IMR-90 (cell line): ENCODE measurements at regions not wholly inside any gene's neighbourhood (a gene's known extent, or its start where the extent isn't known, plus 50 kb on each side); places are given as distances from the start of the nearest gene placed in this dataset.

ENCODE experiments used
- ATAC-seq: fragments of 200-7000 bp; cut with Tn5 transposase; 2 replicates; pipeline ENCODE4 v1.9.1; 2020; ENCODE audit warnings: low read depth, mild to moderate bottlenecking, moderate library complexity
- BruUV-seq: library from RNA; stranded (reverse); fragments of 400-500 nt; replicated peaks from 2 replicates; lab custom pipeline; 2021; lab: Mats Ljungman, UMichigan
- CTCF ChIA-PET: fragments of 300-600 bp; formaldehyde crosslinking; extraction: SDS; loops from one replicate; lab custom pipeline; 2021; ENCODE audit warnings: antibody characterized with exemption; lab: Yijun Ruan, JAX
- POLR2A ChIA-PET: fragments of 300-600 bp; sonication (Branson Sonifier 250); formaldehyde crosslinking; loops from one replicate; lab custom pipeline; 2022; ENCODE audit warnings: antibody characterized with exemption; ENCODE audit not compliant: unreplicated experiment; lab: Charles Lee
- DNase-seq: peaks from one replicate; pipeline ENCODE4 v3.0.0; 2013
- H2AFZ ChIP-seq: replicated peaks from 2 replicates; pipeline ENCODE3; 2013; ENCODE audit warnings: low read length, mild to moderate bottlenecking; ENCODE audit not compliant: poor library complexity
- H2AK5ac ChIP-seq: 2 replicates; pipeline ENCODE4 v1.6.1; 2013; ENCODE audit warnings: low read depth, low read length, inconsistent platforms
- H2AK9ac ChIP-seq: replicated peaks from 2 replicates; pipeline ENCODE3; 2013; ENCODE audit warnings: mild to moderate bottlenecking, low read depth, low read length, moderate library complexity; ENCODE audit not compliant: poor library complexity
- H2BK120ac ChIP-seq: 2 replicates; pipeline ENCODE4 v1.6.1; 2013; ENCODE audit warnings: low read depth, low read length, inconsistent platforms
- H2BK15ac ChIP-seq: 3 replicates; pipeline ENCODE4 v1.6.1; 2013; ENCODE audit warnings: low read depth, low read length, inconsistent platforms
- H2BK20ac ChIP-seq: 2 replicates; pipeline ENCODE4 v1.6.1; 2013; ENCODE audit warnings: low read depth, mild to moderate bottlenecking, inconsistent platforms, low read length, moderate library complexity
- H2BK5ac ChIP-seq: 2 replicates; pipeline ENCODE4 v1.6.1; 2013; ENCODE audit warnings: mild to moderate bottlenecking, low read depth, low read length, inconsistent platforms; ENCODE audit not compliant: poor library complexity, severe bottlenecking
- H3K14ac ChIP-seq: replicated peaks from 2 replicates; pipeline ENCODE4 v1.6.1; 2013; ENCODE audit warnings: low read depth, low read length, inconsistent platforms
- H3K18ac ChIP-seq: 2 replicates; pipeline ENCODE4 v1.6.1; 2013; ENCODE audit warnings: low read depth, low read length, control low read depth
- H3K23ac ChIP-seq: 2 replicates; pipeline ENCODE4 v1.6.1; 2013; ENCODE audit warnings: low read depth, low read length, inconsistent platforms
- H3K27ac ChIP-seq: 2 replicates; pipeline ENCODE4 v1.5.1; 2013; ENCODE audit warnings: mild to moderate bottlenecking, control low read depth, low read length; ENCODE audit not compliant: insufficient read depth
- H3K27me3 ChIP-seq: 2 replicates; pipeline ENCODE4 v1.6.1; 2013; ENCODE audit warnings: low read length; ENCODE audit not compliant: control insufficient read depth, insufficient read depth
- H3K36me3 ChIP-seq: 2 replicates; pipeline ENCODE4 v1.6.1; 2013; ENCODE audit warnings: low read length, mixed read lengths; ENCODE audit not compliant: control insufficient read depth, insufficient read depth
- H3K4ac ChIP-seq: 2 replicates; pipeline ENCODE4 v1.6.1; 2013; ENCODE audit warnings: low read depth, low read length, inconsistent platforms
- H3K4me1 ChIP-seq: 2 replicates; pipeline ENCODE4 v1.6.1; 2013; ENCODE audit warnings: low read length, mixed read lengths; ENCODE audit not compliant: control insufficient read depth, insufficient read depth
- H3K4me2 ChIP-seq: 2 replicates; pipeline ENCODE4 v1.6.1; 2013; ENCODE audit warnings: low read depth, mild to moderate bottlenecking, control low read depth, low read length, moderate library complexity
- H3K4me3 ChIP-seq: 2 replicates; pipeline ENCODE4 v1.5.1; 2013; ENCODE audit warnings: low read depth, mild to moderate bottlenecking, control low read depth, low read length, moderate library complexity; ENCODE audit not compliant: insufficient read depth
- H3K56ac ChIP-seq: 2 replicates; pipeline ENCODE4 v1.6.1; 2013; ENCODE audit warnings: low read length, inconsistent platforms; ENCODE audit not compliant: insufficient read depth; ENCODE audit errors: extremely low read depth
- H3K79me1 ChIP-seq, 2 experiments: 2 replicates each; pipeline ENCODE4 v1.6.1; 2013; ENCODE audit warnings: low read length in 2 of 2, inconsistent platforms in 1 of 2, low read depth in 1 of 2
- H3K9ac ChIP-seq: 2 replicates; pipeline ENCODE4 v1.6.1; 2013; ENCODE audit warnings: low read depth, low read length, control low read depth
- H3K9me1 ChIP-seq: 2 replicates; pipeline ENCODE4 v1.6.1; 2013; ENCODE audit warnings: low read length, inconsistent platforms; ENCODE audit not compliant: insufficient read depth
- H3K9me3 ChIP-seq: 2 replicates; pipeline ENCODE4 v1.6.1; 2013; ENCODE audit warnings: low read length; ENCODE audit not compliant: control insufficient read depth, insufficient read depth
- H4K20me1 ChIP-seq: 2 replicates; pipeline ENCODE4 v1.6.1; 2013; ENCODE audit warnings: low read length, inconsistent platforms; ENCODE audit not compliant: insufficient read depth
- H4K5ac ChIP-seq: 2 replicates; pipeline ENCODE4 v1.6.1; 2013; ENCODE audit warnings: mild to moderate bottlenecking, low read depth, low read length, control low read depth
- H4K8ac ChIP-seq, 2 experiments: 2 replicates each; pipeline ENCODE4 v1.6.1; 2013; ENCODE audit warnings: low read depth in 2 of 2, low read length in 2 of 2, control low read depth in 1 of 2, inconsistent platforms in 1 of 2
- H4K91ac ChIP-seq: 2 replicates; pipeline ENCODE4 v1.6.1; 2013; ENCODE audit warnings: low read depth, low read length, inconsistent platforms; ENCODE audit not compliant: insufficient read depth
- ELK1 ChIP-seq: fragments of 150-350 bp; IDR thresholded peaks from 2 replicates; pipeline ENCODE4 v1.6.1; 2016; ENCODE audit warnings: low read depth, mild to moderate bottlenecking, low read length, moderate library complexity, borderline replicate concordance
- POLR2A ChIP-seq: IDR thresholded peaks from 2 replicates; pipeline ENCODE4 v1.6.1; 2012; ENCODE audit warnings: mild to moderate bottlenecking, low read depth, low read length
- WGBS, 2 experiments: methylation state at CpG; one replicate each; pipeline versions ENCODE4 v1.1.5 to v1.1.7; 2013; ENCODE audit warnings: missing lambda C conversion rate in 2 of 2; ENCODE audit not compliant: insufficient read length in 1 of 2; ENCODE audit errors: extremely low coverage in 2 of 2; 5-methylcytosine and 5-hydroxymethylcytosine counted together
- dilution Hi-C: fragments of 300-500 bp; cut with HindIII; formaldehyde crosslinking; loops from one replicate; pipeline ENCODE4 v1.14.3; 2018; ENCODE audit warnings: low sequenced_read_pairs; ENCODE audit not compliant: unreplicated experiment
- in situ Hi-C: fragments of 300-500 bp; cut with MboI; formaldehyde crosslinking; loops from 3 replicates; pipeline ENCODE4 v1.14.3; 2019; ENCODE audit warnings: low sequenced_read_pairs, inconsistent platforms, mixed read lengths
- intact Hi-C: fragments of 100-400 bp; cut with micrococcal nuclease; formaldehyde crosslinking; loops from 2 replicates; pipeline ENCODE4 v1.10.0; 2022

- ChIA-PET POLR2A (no interaction called here), CTCF (interaction anchor here (0.6 kb wide), 1 partner anchor 16 kb away, joined by 4 read pairs; no protein-coding TSS in a partner anchor)
- Histone ChIP-seq H4K91ac (no peak overlapping the region), H2AK9ac (no peak overlapping the region), H3K4me2 (no peak overlapping the region), H2BK120ac (no peak overlapping the region), H2BK5ac (no peak overlapping the region), H3K23ac (no peak overlapping the region), H3K18ac (no peak overlapping the region), H3K27ac (no peak overlapping the region), H4K20me1 (no peaks in the 10 kb centered on the region), H2AK5ac (no peak overlapping the region), H3K36me3 (no peaks in the 10 kb centered on the region), H3K9ac (no peak overlapping the region), H2BK20ac (no peak overlapping the region), H3K4ac (no peak overlapping the region), H3K56ac (no peak overlapping the region), H3K9me1 (peaks cover 3% of the 10 kb centered on the region; the same call in 1 of the 2 replicates), H3K9me3 (no peaks in the 10 kb centered on the region), H4K5ac (no peak overlapping the region), H3K27me3 (no peaks in the 10 kb centered on the region), H4K8ac (no peak overlapping the region), H2AFZ (no peak overlapping the region), H3K4me1 (no peaks in the 10 kb centered on the region), H3K79me1 (no peaks in the 10 kb centered on the region), H3K14ac (no peak overlapping the region), H2BK15ac (no peak overlapping the region), H3K4me3 (no peak overlapping the region)
- no TSS peak for BruUV-seq
- DNase-seq (no peak), ATAC-seq (no peak)
- WGBS, 2 experiments = no CpG with 5 or more reads among the region's 2 CpGs
- TF ChIP-seq POLR2A (no peak), ELK1 (no peak)
- in situ Hi-C loops = no loop called here
- intact Hi-C loops = no loop called here
- dilution Hi-C loops = no loop called here
Observed at GRCh38 chr2:67684991-67685390, 287.9 kb downstream of the ETAA1 start.
